ENCODE measurements at regions not wholly inside any gene's neighbourhood (a gene's known extent, or its start where the extent isn't known, plus 50 kb on each side); places are given as distances from the start of the nearest gene placed in this dataset.
"Not testable (repeated sequence)": the region's sequence is repeated elsewhere in the genome, so short reads cannot be mapped to it uniquely, and the experiment has no call there.

DNA sequence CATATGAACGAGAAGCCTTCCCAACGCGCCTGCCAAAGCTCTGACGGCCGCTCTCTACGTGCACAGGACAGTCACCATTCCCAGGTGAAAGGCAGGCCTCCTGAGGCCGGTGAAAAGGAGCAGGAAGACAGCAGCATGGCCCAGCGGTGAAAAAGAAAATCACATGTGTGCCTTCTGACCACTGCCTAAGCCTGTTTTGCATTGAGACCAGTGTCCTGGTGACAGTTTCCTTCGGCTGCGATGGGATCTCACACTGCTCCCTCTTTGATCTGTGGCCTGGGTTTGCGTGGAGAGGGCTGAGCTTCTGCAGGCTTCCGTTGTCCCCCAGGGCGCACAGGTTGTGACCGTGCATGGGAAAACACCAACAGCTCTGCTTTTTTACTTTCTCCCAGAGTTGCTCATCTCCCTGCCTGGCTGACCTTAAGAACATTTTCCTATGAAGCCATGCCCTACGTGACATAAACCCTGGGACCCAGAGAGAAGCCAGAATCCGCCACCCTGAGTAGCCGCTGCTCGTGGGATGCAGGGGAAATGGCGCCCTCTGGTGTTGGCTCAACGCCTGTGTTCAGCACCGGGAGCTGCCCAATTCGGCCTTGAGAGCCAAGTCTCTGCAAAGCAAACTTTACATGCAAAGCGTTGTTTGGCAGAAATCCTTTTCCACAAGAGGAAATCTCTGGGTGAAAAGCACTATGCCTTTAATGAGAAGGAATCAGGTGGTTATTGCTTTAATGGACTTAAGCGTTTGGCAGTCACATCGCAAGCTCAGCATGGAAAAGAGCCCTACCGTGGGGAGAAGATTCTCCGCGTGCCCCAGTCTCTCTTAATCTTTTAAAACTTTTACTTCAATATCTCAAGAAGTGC is 112.2 kb upstream of the GPR12 start:
- no peak overlapping the region for H3K4me3 Mint-ChIP-seq
- no peak overlapping the region for H3K27ac Mint-ChIP-seq
- ATAC-seq (no peak), DNase-seq (peak; percentile 44 to 52)
- H3K27me3 Mint-ChIP-seq, result peaks cover 24% of the 10 kb centered on the region
- peaks cover 16 to 17% of the 10 kb centered on the region in 2 donors for H3K9me3 Mint-ChIP-seq
- H3K4me1 Mint-ChIP-seq, result no peaks in the 10 kb centered on the region

GRCh38 chr13:26867451-26868091 is 107.0 kb upstream of the GPR12 start:
- Mint-ChIP-seq H3K4me1 (no peaks in the 10 kb centered on the region), H3K9me3 (no peaks in the 10 kb centered on the region), H3K4me3 (no peak overlapping the region), H3K27me3 (peaks cover 15% of the 10 kb centered on the region), H3K27ac (no peak overlapping the region)
- no peak for ATAC-seq
- peak in 1 of 2 donors; percentile 4 for DNase-seq

GRCh38 chr13:26864576-26864975 is 104.0 kb upstream of the GPR12 start:
- ATAC-seq, result no peak
- H3K27ac Mint-ChIP-seq, result no peak overlapping the region
- no peak for DNase-seq
- peaks cover 27% of the 10 kb centered on the region for H3K27me3 Mint-ChIP-seq
- no peaks in the 10 kb centered on the region for H3K4me1 Mint-ChIP-seq
- no peaks in the 10 kb centered on the region for H3K9me3 Mint-ChIP-seq
- no peak overlapping the region for H3K4me3 Mint-ChIP-seq

- Mint-ChIP-seq H3K27ac (no peak overlapping the region), H3K9me3 (no peaks in the 10 kb centered on the region), H3K4me1 (no peaks in the 10 kb centered on the region), H3K27me3 (peaks cover 45% of the 10 kb centered on the region), H3K4me3 (no peak overlapping the region)
- ATAC-seq (no peak), DNase-seq (no peak)
Measured at GRCh38 chr13:26861941-26862340, 101.4 kb upstream of the GPR12 start.

GRCh38 chr13:26855921-26856320 is 95.3 kb upstream of the GPR12 start:
- peaks cover 71% of the 10 kb centered on the region for H3K27me3 Mint-ChIP-seq

DNA sequence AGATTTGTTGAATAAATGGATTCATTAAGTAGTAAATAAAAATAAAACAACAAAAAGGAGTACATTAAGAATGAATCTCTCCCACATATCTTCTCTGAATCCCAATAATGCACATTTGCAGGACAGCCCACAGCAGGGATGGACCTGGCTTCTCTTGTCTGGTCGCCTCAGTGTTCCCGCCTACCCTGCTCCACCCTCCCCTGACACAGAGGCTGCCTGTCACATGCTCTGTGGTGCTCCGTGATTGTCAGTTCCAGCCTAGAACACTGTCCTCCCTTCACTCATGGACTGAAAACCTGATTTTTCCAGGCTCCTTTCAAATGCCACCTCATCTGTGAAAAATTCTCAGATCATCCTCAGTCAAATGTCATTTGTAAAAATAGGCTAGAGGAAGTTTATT is 94.5 kb upstream of the GPR12 start:
- Mint-ChIP-seq H3K4me3 (no peak overlapping the region), H3K4me1 (no peaks in the 10 kb centered on the region), H3K27me3 (peaks cover 71% of the 10 kb centered on the region), H3K9me3 (peaks cover 0 to 4% of the 10 kb centered on the region in 2 donors), H3K27ac (peak overlapping the region in 1 of 2 donors; percentile 42)
- no peak for DNase-seq
- no peak for ATAC-seq

More at GRCh38 chr13:26855921-26856320, 95.3 kb upstream of the GPR12 start:
- DNase-seq, result no peak
- H3K4me3 Mint-ChIP-seq, result no peak overlapping the region
- ATAC-seq, result no peak
- H3K4me1 Mint-ChIP-seq, result no peaks in the 10 kb centered on the region
- H3K9me3 Mint-ChIP-seq, result peaks cover 0 to 4% of the 10 kb centered on the region in 2 donors
- H3K27ac Mint-ChIP-seq, result no peak overlapping the region

GRCh38 chr13:26853323-26853722 is 92.7 kb upstream of the GPR12 start:
- Mint-ChIP-seq H3K27ac (no peak overlapping the region), H3K4me1 (no peaks in the 10 kb centered on the region), H3K4me3 (no peak overlapping the region), H3K27me3 (peaks cover 55% of the 10 kb centered on the region), H3K9me3 (peaks cover 0 to 4% of the 10 kb centered on the region in 2 donors)
- no peak for DNase-seq
- ATAC-seq, result no peak

DNA sequence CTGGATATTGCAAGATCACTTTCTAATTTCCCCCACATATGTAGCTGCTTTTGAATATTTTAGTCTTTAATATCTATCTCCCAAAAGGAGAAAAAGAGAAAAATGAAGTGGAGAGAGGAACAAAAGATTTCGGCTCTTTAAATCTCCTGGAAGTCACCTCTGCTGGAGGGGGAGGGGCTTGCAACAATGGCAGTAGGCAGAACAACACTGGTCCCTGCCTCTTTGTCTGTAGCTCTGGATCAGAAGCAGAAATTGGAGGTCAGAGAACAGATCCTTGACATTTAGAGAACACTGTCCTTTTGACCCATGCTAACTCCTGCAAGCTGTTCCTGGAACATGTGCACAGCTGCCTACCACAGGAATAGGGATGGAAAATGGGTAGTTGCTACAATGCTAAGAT is 86.7 kb upstream of the GPR12 start:
- Mint-ChIP-seq H3K27ac (no peak overlapping the region), H3K27me3 (peaks cover 21% of the 10 kb centered on the region), H3K4me3 (no peak overlapping the region), H3K4me1 (no peaks in the 10 kb centered on the region), H3K9me3 (peaks cover 0 to 4% of the 10 kb centered on the region in 2 donors)
- ATAC-seq, result no peak
- DNase-seq, result no peak

GRCh38 chr13:26845063-26845462 is 84.5 kb upstream of the GPR12 start:
- not testable (repeated sequence) for H3K4me1 Mint-ChIP-seq, DNase-seq, H3K4me3 Mint-ChIP-seq, H3K27ac Mint-ChIP-seq, ATAC-seq, H3K9me3 Mint-ChIP-seq
- H3K27me3 Mint-ChIP-seq, result peaks cover 11% of the 10 kb centered on the region

DNA sequence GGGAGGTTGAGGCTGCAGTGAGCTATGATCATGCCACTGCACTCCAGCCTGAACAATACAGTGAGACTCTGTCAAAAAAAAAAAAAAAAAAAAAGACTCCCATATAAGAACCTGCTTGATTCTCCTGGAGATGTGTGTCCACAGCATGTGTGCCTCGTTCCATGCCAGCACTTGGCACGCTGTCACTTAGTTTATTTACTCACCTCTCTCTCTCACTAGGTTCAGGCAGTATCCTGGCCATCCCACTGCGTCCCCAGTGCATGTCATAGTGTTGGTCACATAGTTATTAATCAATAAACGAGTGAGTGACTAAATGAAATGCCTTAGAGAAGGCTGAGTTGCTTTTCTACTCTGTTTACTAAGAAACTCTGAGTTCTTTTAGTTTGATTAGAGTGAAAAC is 79.1 kb upstream of the GPR12 start:
- DNase-seq (no peak), ATAC-seq (no peak)
- no peak overlapping the region for H3K4me3 Mint-ChIP-seq
- H3K27ac Mint-ChIP-seq, result no peak overlapping the region
- H3K27me3 Mint-ChIP-seq, result peaks cover 34% of the 10 kb centered on the region
- no peaks in the 10 kb centered on the region for H3K4me1 Mint-ChIP-seq
- no peaks in the 10 kb centered on the region for H3K9me3 Mint-ChIP-seq

- no peak for ATAC-seq
- Mint-ChIP-seq H3K9me3 (no peaks in the 10 kb centered on the region), H3K4me3 (no peak overlapping the region), H3K27ac (no peak overlapping the region), H3K27me3 (peaks cover 35% of the 10 kb centered on the region), H3K4me1 (no peaks in the 10 kb centered on the region)
- no peak for DNase-seq
Measured at GRCh38 chr13:26838821-26839220, 78.2 kb upstream of the GPR12 start.

DNA sequence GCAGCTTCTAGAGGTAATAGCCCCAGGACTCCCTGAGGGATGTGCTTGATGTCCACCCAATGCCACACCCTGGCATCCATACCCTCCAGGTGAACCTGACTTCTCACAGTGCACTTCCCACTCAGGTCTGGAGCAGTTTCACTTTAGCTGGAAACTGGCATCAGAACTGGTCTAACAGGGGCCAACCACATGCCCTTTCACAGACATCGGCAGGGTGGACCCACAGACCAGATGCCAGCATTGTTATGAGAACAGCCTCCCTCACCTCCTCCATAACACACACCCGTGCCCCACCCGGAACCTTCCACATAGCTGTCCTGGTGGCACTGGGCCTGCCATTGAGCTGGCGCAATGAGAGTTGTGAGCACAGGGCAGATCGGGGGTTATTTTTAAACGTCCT is 77.4 kb upstream of the GPR12 start:
- ATAC-seq (no peak), DNase-seq (no peak)
- Mint-ChIP-seq H3K9me3 (no peaks in the 10 kb centered on the region), H3K27me3 (peaks cover 43% of the 10 kb centered on the region), H3K4me3 (no peak overlapping the region), H3K4me1 (no peaks in the 10 kb centered on the region), H3K27ac (no peak overlapping the region)

DNA sequence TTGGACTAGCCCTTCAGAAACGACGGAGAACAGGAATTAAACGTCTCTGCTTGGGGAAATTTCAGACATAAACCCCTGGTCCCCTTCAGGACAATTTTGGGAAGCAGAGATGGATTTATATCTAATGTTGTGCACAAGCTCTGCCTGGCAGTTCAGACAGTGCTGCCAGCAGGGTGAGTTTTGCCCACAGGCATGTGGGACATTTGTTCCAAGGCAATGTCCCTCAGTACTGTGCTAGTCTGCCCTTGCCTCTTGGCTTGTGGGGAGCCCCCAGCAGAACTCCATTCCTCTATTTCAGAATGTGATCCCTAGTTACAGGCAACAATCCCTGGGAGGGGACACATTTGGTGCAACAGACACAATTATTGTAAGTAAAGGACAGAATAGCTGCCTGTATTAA is 76.5 kb upstream of the GPR12 start:
- Mint-ChIP-seq H3K27ac (peak overlapping the region in 1 of 2 donors; percentile 42), H3K4me3 (no peak overlapping the region), H3K27me3 (peaks cover 47% of the 10 kb centered on the region), H3K9me3 (no peaks in the 10 kb centered on the region), H3K4me1 (no peaks in the 10 kb centered on the region)
- DNase-seq (no peak), ATAC-seq (no peak)

DNA sequence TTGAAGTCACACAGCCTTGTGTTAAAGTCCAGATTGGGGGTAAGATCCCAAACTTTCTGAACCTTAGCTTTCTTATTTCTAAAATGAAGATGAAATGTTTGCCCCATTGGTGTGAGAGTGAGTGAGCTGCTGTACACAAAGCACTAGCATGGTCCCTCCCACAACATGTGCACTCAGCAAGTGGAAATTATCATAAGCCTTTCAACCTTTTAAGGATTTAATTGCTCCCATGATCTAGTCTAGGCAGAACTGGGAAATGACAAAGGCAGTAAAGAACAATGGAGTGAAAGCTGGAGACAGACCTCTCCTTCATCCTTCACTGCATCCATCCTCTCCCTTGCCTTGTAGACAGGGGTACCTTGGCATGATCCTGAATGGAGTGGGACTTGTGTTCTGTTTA is 76.0 kb upstream of the GPR12 start:
- Mint-ChIP-seq H3K4me1 (no peaks in the 10 kb centered on the region), H3K9me3 (no peaks in the 10 kb centered on the region), H3K27ac (no peak overlapping the region), H3K4me3 (no peak overlapping the region), H3K27me3 (peaks cover 52% of the 10 kb centered on the region)
- ATAC-seq (no peak), DNase-seq (no peak)

DNA sequence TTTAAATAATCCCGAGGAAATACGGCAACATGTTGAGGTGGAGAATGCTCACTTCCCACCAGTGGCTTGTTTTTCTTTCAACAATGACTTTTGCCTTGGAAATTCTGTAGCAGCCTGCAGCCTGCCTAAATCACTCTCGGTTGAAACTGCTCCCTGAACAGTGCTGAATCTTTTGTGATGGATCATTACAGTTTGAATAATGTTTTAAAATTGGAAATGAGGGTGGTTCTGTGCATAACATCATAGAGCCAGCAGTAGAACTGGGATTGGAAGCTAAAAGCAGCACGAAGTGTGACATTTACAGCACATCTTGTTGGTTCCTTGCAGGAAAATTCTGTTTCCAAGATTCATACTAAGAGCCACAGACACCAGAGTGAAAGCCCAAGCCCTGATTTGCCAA is 74.1 kb upstream of the GPR12 start:
- no peaks in the 10 kb centered on the region for H3K9me3 Mint-ChIP-seq
- no peaks in the 10 kb centered on the region for H3K4me1 Mint-ChIP-seq
- peaks cover 65% of the 10 kb centered on the region for H3K27me3 Mint-ChIP-seq
- H3K27ac Mint-ChIP-seq, result no peak overlapping the region
- H3K4me3 Mint-ChIP-seq, result no peak overlapping the region
- no peak for DNase-seq
- no peak for ATAC-seq

GRCh38 chr13:26831336-26831908 is 70.8 kb upstream of the GPR12 start:
- peaks cover 52% of the 10 kb centered on the region for H3K27me3 Mint-ChIP-seq
- no peak overlapping the region for H3K27ac Mint-ChIP-seq
- ATAC-seq, result no peak
- H3K4me1 Mint-ChIP-seq, result no peaks in the 10 kb centered on the region
- DNase-seq, result no peak
- no peak overlapping the region for H3K4me3 Mint-ChIP-seq
- H3K9me3 Mint-ChIP-seq, result no peaks in the 10 kb centered on the region
